D341Med (cell line): ENCODE measurements at regions not wholly inside any gene's neighbourhood (a gene's known extent, or its start where the extent isn't known, plus 50 kb on each side); places are given as distances from the start of the nearest gene placed in this dataset.

Source experiments
- DNase-seq: peaks from one replicate; pipeline ENCODE4 v3.0.0; 2012; ENCODE audit warnings: low spot score

- DNase-seq: no peak
Measured at GRCh38 chr1:115577513-115577912, 64.3 kb upstream of the VANGL1 start.

- no peak for DNase-seq
Measured at GRCh38 chr1:115575661-115576060, 66.1 kb upstream of the VANGL1 start.

GRCh38 chr1:115572710-115573109, 69.1 kb upstream of the VANGL1 start:
- DNase-seq: no peak

GRCh38 chr1:115567431-115567830, 74.3 kb upstream of the VANGL1 start:
- DNase-seq: no peak

GRCh38 chr1:115565791-115566190, 76.0 kb upstream of the VANGL1 start:
- DNase-seq: no peak

GRCh38 chr1:115565353-115565752, 76.4 kb upstream of the VANGL1 start:
- DNase-seq: no peak

- no peak for DNase-seq
Measured at GRCh38 chr1:115564201-115564600, 77.6 kb upstream of the VANGL1 start.

- no peak for DNase-seq
Measured at GRCh38 chr1:115560027-115560426, 81.7 kb upstream of the VANGL1 start.

- no peak for DNase-seq
Measured at GRCh38 chr1:115558275-115558674, 83.5 kb upstream of the VANGL1 start.

- DNase-seq: no peak
Measured at GRCh38 chr1:115557715-115558114, 84.1 kb upstream of the VANGL1 start.

GRCh38 chr1:115556236-115556635, 85.5 kb upstream of the VANGL1 start:
- no peak for DNase-seq

GRCh38 chr1:115555446-115555845, 86.3 kb upstream of the VANGL1 start:
- no peak for DNase-seq

- no peak for DNase-seq
Measured at GRCh38 chr1:115547696-115548095, 94.1 kb upstream of the VANGL1 start.

- no peak for DNase-seq
Measured at GRCh38 chr1:115546846-115547245, 94.9 kb upstream of the VANGL1 start.

GRCh38 chr1:115545791-115546733, 95.7 kb upstream of the VANGL1 start:
- peak; percentile 62 for DNase-seq

GRCh38 chr1:115545096-115545720, 96.6 kb upstream of the VANGL1 start:
- DNase-seq: no peak

- no peak for DNase-seq
Measured at GRCh38 chr1:115544131-115544530, 97.6 kb upstream of the VANGL1 start.

- no peak for DNase-seq
Measured at GRCh38 chr1:115543247-115543646, 98.5 kb upstream of the VANGL1 start.

GRCh38 chr1:115539736-115540135, 102.0 kb upstream of the VANGL1 start:
- no peak for DNase-seq

GRCh38 chr1:115539061-115539460, 102.7 kb upstream of the VANGL1 start:
- no peak for DNase-seq

- DNase-seq: no peak
Measured at GRCh38 chr1:115538579-115538978, 103.2 kb upstream of the VANGL1 start.

- DNase-seq: no peak
Measured at GRCh38 chr1:115537415-115537814, 104.4 kb upstream of the VANGL1 start.

- no peak for DNase-seq
Measured at GRCh38 chr1:115536279-115536816, 105.4 kb upstream of the VANGL1 start.
